HG03066 (cell line): ENCODE measurements at regions not wholly inside any gene's neighbourhood (a gene's known extent, or its start where the extent isn't known, plus 50 kb on each side); places are given as distances from the start of the nearest gene placed in this dataset.

ENCODE experiments used
- ATAC-seq: cut with Tn5 transposase; IDR thresholded peaks from one replicate; pipeline ENCODE4 v1.9.1; 2021; ENCODE audit warnings: low read depth; ENCODE audit not compliant: unreplicated experiment

GRCh38 chr11:104830508-104830907 lies 67.8 kb downstream of the CASP12 start:
- no peak for ATAC-seq

GRCh38 chr11:104830080-104830479 lies 68.2 kb downstream of the CASP12 start:
- no peak for ATAC-seq

- no peak for ATAC-seq
These were observed 71.5 kb downstream of the CASP12 start for GRCh38 chr11:104826772-104827171.

- ATAC-seq, result no peak
These were observed 74.6 kb downstream of the CASP12 start for GRCh38 chr11:104823657-104824056.

GRCh38 chr11:104820431-104820830 lies 77.8 kb downstream of the CASP12 start:
- ATAC-seq, result no peak

GRCh38 chr11:104819603-104820002 lies 78.7 kb downstream of the CASP12 start:
- no peak for ATAC-seq

- ATAC-seq, result no peak
These were observed 79.2 kb downstream of the CASP12 start for GRCh38 chr11:104819107-104819506.

- no peak for ATAC-seq
These were observed 80.3 kb downstream of the CASP12 start for GRCh38 chr11:104817973-104818372.

GRCh38 chr11:104813532-104813931 lies 84.7 kb downstream of the CASP12 start:
- no peak for ATAC-seq

GRCh38 chr11:104812103-104812788 lies 86.0 kb downstream of the CASP12 start:
- ATAC-seq, result no peak

GRCh38 chr11:104803776-104804175 lies 94.5 kb downstream of the CASP12 start:
- no peak for ATAC-seq

GRCh38 chr11:104799251-104799650 lies 99.0 kb downstream of the CASP12 start:
- peak; percentile 97 for ATAC-seq

- ATAC-seq, result peak; percentile 57
These were observed 99.5 kb downstream of the CASP12 start for GRCh38 chr11:104798789-104799188.

GRCh38 chr11:104796301-104796700 lies 102.0 kb downstream of the CASP12 start:
- ATAC-seq, result no peak

- ATAC-seq, result no peak
These were observed 102.6 kb downstream of the CASP12 start for GRCh38 chr11:104795501-104796213.

- ATAC-seq, result no peak
These were observed 105.4 kb downstream of the CASP12 start for GRCh38 chr11:104792861-104793260.

GRCh38 chr11:104791896-104792295 lies 106.4 kb downstream of the CASP12 start:
- ATAC-seq, result no peak

GRCh38 chr11:104784684-104785460 lies 113.4 kb downstream of the CASP12 start:
- ATAC-seq, result no peak

- ATAC-seq, result no peak
These were observed 115.0 kb downstream of the CASP12 start for GRCh38 chr11:104783241-104783640.

GRCh38 chr11:104782377-104782754 lies 115.9 kb downstream of the CASP12 start:
- ATAC-seq, result no peak

GRCh38 chr11:104781719-104782376 lies 116.4 kb downstream of the CASP12 start:
- ATAC-seq, result no peak
